Activated CD4-positive, alpha-beta T cell treated with anti-CD3 and anti-CD28 coated beads for 36 hours (primary cell): ENCODE measurements at regions not wholly inside any gene's neighbourhood (a gene's known extent, or its start where the extent isn't known, plus 50 kb on each side); places are given as distances from the start of the nearest gene placed in this dataset.

Experiments
- ATAC-seq: fragments of 200-7000 bp; cut with Tn5 transposase; one replicate; pipeline ENCODE4 v1.10.0; 2021; ENCODE audit warnings: mild to moderate bottlenecking, moderate library complexity
- CTCF ChIA-PET: fragments of 350-600 bp; sonication (Branson Sonifier 250); formaldehyde crosslinking; loops from one replicate; lab custom pipeline; 2021; ENCODE audit warnings: antibody characterized with exemption; lab: Charles Lee
- POLR2A ChIA-PET: fragments of 350-600 bp; sonication (Branson Sonifier 250); formaldehyde crosslinking; loops from one replicate; lab custom pipeline; 2021; ENCODE audit warnings: antibody characterized with exemption, inconsistent platforms; lab: Charles Lee
- DNase-seq: peaks from one replicate; pipeline ENCODE4 v3.0.0-alpha.2; 2020
- H3K27ac Mint-ChIP-seq: one replicate; pipeline ENCODE4 v1.8.0; 2021; ENCODE audit warnings: mixed read lengths
- H3K27me3 Mint-ChIP-seq: one replicate; pipeline ENCODE4 v1.8.0; 2021; ENCODE audit warnings: mixed read lengths
- H3K36me3 Mint-ChIP-seq: one replicate; pipeline ENCODE4 v1.8.0; 2021; ENCODE audit warnings: low read depth, mixed read lengths
- H3K4me1 Mint-ChIP-seq: one replicate; pipeline ENCODE4 v1.8.0; 2021; ENCODE audit warnings: mixed read lengths
- H3K4me3 Mint-ChIP-seq: one replicate; pipeline ENCODE4 v1.8.0; 2021; ENCODE audit warnings: mild to moderate bottlenecking, moderate library complexity, mixed read lengths
- H3K9me3 Mint-ChIP-seq: one replicate; pipeline ENCODE4 v1.8.0; 2021; ENCODE audit warnings: low read depth, mixed read lengths
- intact Hi-C, 2 experiments: fragments of 100-400 bp; cut with DNase I in 1 of 2; cut with micrococcal nuclease in 1 of 2; formaldehyde crosslinking; loops; one replicate each; pipeline versions ENCODE4 v1.14.2 to v1.15.1; 2022 to 2024; cut with DNase I, micrococcal nuclease

GRCh38 chr11:100563541-100564280 lies 123.4 kb upstream of the ARHGAP42 start:
- Mint-ChIP-seq H3K27ac (no peak overlapping the region), H3K4me3 (no peak overlapping the region), H3K9me3 (peaks cover 2% of the 10 kb centered on the region), H3K4me1 (no peaks in the 10 kb centered on the region), H3K27me3 (peaks cover 3% of the 10 kb centered on the region), H3K36me3 (no peaks in the 10 kb centered on the region)
- intact Hi-C loops = no loop called here
- ATAC-seq = no peak
- DNase-seq = no peak
- POLR2A ChIA-PET = no interaction called here
- CTCF ChIA-PET = no interaction called here

DNA sequence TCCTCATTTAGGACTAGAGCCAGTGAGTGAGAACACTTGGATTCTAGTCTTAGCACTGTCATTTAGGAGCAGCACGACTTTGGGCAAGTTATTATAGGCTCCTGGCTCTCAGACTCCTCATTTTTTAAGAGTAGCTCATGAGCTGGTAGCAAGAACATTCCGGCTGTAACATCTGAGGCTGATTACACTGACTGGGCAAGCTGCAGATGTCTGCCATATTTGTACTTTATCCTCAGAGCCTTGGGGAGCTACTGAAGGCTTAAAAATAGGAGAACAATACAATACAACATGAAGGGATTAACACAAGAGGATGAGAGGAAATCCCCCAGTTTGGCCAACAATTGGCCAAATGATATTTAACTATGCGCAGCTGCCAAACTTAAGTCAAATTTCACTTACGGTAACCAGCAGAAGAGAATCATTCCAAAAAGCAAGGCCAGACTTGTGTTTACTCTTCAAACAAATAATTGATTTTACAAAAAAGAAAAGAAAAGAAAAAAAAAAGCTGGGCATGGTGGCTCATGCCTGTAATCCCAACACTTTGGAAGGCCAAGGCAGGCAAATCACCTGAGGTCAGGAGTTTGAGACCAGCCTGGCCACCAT lies 113.1 kb upstream of the ARHGAP42 start:
- DNase-seq (no peak), ATAC-seq (no peak)
- POLR2A ChIA-PET = no interaction called here
- H3K27ac Mint-ChIP-seq = no peak overlapping the region
- peaks cover 2% of the 10 kb centered on the region for H3K27me3 Mint-ChIP-seq
- H3K36me3 Mint-ChIP-seq = no peaks in the 10 kb centered on the region
- H3K9me3 Mint-ChIP-seq = no peaks in the 10 kb centered on the region
- intact Hi-C loops = loop anchor here (10.0 kb wide), 2 partner anchors 281 to 1271 kb away; no protein-coding TSS in a partner anchor
- CTCF ChIA-PET = no interaction called here
- no peaks in the 10 kb centered on the region for H3K4me1 Mint-ChIP-seq
- no peak overlapping the region for H3K4me3 Mint-ChIP-seq

GRCh38 chr11:100574894-100575769 lies 112.0 kb upstream of the ARHGAP42 start:
- Mint-ChIP-seq H3K9me3 (no peaks in the 10 kb centered on the region), H3K27ac (no peak overlapping the region), H3K36me3 (no peaks in the 10 kb centered on the region), H3K4me1 (no peaks in the 10 kb centered on the region), H3K27me3 (peaks cover 2% of the 10 kb centered on the region), H3K4me3 (no peak overlapping the region)
- no peak for ATAC-seq
- intact Hi-C loops = loop anchor here (5.0 to 10.0 kb wide), 3 partner anchors 280 to 1432 kb away; no protein-coding TSS in a partner anchor
- ChIA-PET CTCF (no interaction called here), POLR2A (no interaction called here)
- DNase-seq = no peak

DNA sequence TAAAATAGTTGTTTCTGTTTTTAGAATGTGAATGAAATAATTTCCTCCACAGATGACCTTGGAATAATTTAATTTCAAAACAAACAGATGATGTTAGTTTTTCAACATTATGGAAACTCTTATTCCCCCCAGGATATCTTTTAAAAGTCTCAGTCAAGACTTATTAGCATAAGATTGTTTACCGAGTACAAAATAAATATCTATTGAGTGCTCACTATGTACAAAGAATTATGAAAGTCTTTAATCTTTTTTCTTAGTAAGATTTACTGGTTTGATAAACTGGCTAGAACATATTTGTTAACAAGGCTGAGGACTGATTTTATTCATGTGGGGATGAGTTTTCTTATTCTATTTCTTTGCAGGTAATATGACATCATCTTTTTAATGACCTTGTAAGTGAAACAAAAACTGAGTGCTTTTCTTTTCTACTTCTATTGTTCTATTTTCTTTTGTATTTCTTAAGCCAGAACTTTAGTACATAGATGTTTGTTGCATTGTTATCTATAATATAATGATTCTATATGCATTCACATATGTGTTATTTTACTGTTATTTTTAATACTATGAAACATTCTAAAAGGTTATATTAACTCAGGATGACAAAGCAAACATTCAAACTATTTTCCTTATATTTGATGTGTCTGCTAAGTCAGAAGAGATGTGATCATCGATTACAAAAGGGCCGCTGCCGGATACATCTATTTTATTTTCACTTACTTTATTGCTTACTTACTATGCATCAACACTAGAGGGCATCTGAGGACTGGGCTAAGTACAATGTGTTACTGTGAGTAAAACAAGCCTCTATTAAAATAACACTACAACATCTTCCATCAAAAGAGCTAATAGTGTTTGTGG lies 111.0 kb upstream of the ARHGAP42 start:
- DNase-seq (peak; percentile 24), ATAC-seq (no peak)
- H3K4me3 Mint-ChIP-seq = no peak overlapping the region
- no peak overlapping the region for H3K27ac Mint-ChIP-seq
- ChIA-PET CTCF (interaction anchor here (0.6 to 1.4 kb wide), 5 partner anchors 14 to 355 kb away, joined by 3 to 5 read pairs (median 4); no protein-coding TSS in a partner anchor), POLR2A (no interaction called here)
- peaks cover 2% of the 10 kb centered on the region for H3K27me3 Mint-ChIP-seq
- no peaks in the 10 kb centered on the region for H3K9me3 Mint-ChIP-seq
- no peaks in the 10 kb centered on the region for H3K4me1 Mint-ChIP-seq
- no peaks in the 10 kb centered on the region for H3K36me3 Mint-ChIP-seq
- intact Hi-C loops = loop anchor here (1.0 to 10.0 kb wide), 5 partner anchors 279 to 1431 kb away; no protein-coding TSS in a partner anchor

DNA sequence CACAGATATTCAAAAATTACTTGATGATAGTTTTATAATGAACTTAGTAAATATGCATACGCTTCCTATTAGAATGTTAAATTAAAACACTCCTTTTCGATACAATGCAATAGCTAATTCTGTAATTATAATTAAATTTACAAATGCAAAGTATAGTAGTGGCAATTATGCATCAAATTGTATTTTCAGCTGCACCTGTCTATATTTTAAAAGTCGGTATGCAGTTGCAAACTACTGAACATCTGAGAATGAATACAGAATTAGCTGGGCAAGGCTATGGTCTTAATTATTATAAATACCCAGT lies 110.4 kb upstream of the ARHGAP42 start:
- ATAC-seq (no peak), DNase-seq (no peak)
- Mint-ChIP-seq H3K9me3 (no peaks in the 10 kb centered on the region), H3K36me3 (no peaks in the 10 kb centered on the region), H3K27me3 (peaks cover 2% of the 10 kb centered on the region), H3K4me1 (no peaks in the 10 kb centered on the region), H3K4me3 (no peak overlapping the region), H3K27ac (no peak overlapping the region)
- ChIA-PET CTCF (interaction anchor here (0.6 to 1.4 kb wide), 6 partner anchors 14 to 354 kb away, joined by 3 to 5 read pairs (median 4); no protein-coding TSS in a partner anchor), POLR2A (no interaction called here)
- intact Hi-C loops = loop anchor here (1.0 to 10.0 kb wide), 5 partner anchors 278 to 1431 kb away; no protein-coding TSS in a partner anchor

DNA sequence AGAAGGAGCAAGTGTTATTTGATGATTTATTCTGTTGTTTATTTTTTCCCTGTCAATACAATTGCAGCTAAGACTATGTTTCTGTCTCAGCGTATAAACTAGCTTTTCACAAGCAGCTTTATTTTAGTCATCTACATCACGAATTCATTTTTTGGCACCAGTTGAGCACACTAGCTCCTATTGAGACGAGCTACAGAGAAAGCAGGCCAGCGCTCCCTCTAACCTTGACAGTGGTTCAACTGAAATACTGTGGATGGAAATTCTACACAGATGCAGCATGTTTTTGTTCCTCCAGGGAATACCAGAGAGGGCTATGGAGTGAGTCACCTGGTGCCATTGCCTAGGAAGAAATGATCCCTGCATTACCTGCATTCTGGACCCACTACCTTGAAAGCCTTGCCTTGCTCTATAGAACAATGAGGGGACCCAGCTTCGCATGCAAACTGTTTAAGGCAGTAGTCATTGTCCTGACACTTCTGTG lies 108.2 kb upstream of the ARHGAP42 start:
- Mint-ChIP-seq H3K27me3 (peaks cover 2% of the 10 kb centered on the region), H3K9me3 (no peaks in the 10 kb centered on the region), H3K36me3 (no peaks in the 10 kb centered on the region), H3K27ac (no peak overlapping the region), H3K4me3 (no peak overlapping the region), H3K4me1 (no peaks in the 10 kb centered on the region)
- ATAC-seq = no peak
- CTCF ChIA-PET = interaction anchor here (0.6 kb wide), 1 partner anchor 518 kb away, joined by 3 read pairs; no protein-coding TSS in a partner anchor
- no peak for DNase-seq
- intact Hi-C loops = loop anchor here (5.0 to 10.0 kb wide), 3 partner anchors 276 to 1428 kb away; no protein-coding TSS in a partner anchor
- POLR2A ChIA-PET = no interaction called here

DNA sequence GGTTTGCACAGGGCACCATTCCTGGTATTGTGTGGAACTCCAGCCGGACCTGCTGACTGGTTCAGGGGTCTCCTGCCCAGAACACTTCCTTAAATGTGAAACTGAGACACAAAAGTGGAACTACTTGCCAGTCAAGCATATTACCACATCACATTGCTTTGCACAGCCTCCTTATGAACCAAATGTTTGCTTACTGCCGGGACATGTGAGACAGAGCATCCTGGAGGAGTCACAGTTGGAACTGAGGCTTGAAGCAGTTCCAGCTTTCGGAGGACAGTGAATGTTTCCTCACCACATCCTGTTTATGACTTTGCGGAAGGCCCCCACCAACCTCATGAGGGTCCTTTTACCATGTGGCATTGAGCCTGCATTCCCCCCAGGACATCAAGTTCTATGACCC lies 105.8 kb upstream of the ARHGAP42 start:
- ATAC-seq (no peak), DNase-seq (no peak)
- ChIA-PET CTCF (no interaction called here), POLR2A (no interaction called here)
- H3K27me3 Mint-ChIP-seq = peaks cover 2% of the 10 kb centered on the region
- intact Hi-C loops = no loop called here
- H3K27ac Mint-ChIP-seq = no peak overlapping the region
- H3K36me3 Mint-ChIP-seq = no peaks in the 10 kb centered on the region
- no peaks in the 10 kb centered on the region for H3K9me3 Mint-ChIP-seq
- H3K4me3 Mint-ChIP-seq = no peak overlapping the region
- no peaks in the 10 kb centered on the region for H3K4me1 Mint-ChIP-seq

DNA sequence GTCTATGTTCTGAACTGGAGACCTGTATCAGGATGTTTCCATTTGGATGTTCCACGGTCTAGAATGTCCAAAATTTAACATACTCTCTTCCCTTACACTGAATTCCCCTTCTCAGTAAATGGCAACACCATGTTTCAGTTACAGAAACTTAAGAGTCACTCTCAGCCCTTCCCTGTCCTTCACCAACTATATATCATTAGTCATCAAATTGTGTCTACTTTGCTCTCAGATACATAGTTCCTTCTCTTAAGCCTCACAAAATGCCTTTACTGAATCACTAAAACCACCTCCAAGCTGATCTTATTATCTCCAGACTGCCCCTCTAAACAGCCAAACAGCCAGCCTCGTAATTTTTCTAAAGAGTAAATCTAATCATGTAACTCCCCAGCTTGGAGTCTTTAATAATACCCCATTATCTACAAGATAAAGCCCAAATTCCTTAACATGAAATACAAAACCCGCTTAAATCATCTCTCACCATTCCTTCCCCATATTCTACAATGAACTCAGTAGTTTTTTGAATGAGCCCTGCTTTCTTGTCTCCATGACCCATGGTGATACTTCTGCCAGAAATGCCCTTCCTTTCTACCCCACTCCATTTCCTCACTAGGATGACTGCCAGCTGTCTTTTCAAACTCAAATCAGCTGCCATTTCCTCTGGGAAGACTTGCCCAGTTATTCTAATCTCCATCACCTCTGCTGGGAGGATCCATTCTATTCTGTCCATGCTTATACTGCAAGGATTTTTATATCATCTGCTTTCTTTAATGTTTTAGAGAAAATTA lies 102.7 kb upstream of the ARHGAP42 start:
- Mint-ChIP-seq H3K9me3 (no peaks in the 10 kb centered on the region), H3K4me3 (no peak overlapping the region), H3K36me3 (no peaks in the 10 kb centered on the region), H3K27ac (no peak overlapping the region), H3K27me3 (no peaks in the 10 kb centered on the region), H3K4me1 (no peaks in the 10 kb centered on the region)
- ChIA-PET CTCF (interaction anchor here (0.7 to 1.2 kb wide), 2 partner anchors 10 to 53 kb away, joined by 3 read pairs; no protein-coding TSS in a partner anchor), POLR2A (no interaction called here)
- ATAC-seq (no peak), DNase-seq (no peak)
- intact Hi-C loops = no loop called here

GRCh38 chr11:100585728-100586127 lies 101.4 kb upstream of the ARHGAP42 start:
- ATAC-seq (no peak), DNase-seq (no peak)
- ChIA-PET POLR2A (no interaction called here), CTCF (no interaction called here)
- H3K27me3 Mint-ChIP-seq = no peaks in the 10 kb centered on the region
- intact Hi-C loops = no loop called here
- no peak overlapping the region for H3K27ac Mint-ChIP-seq
- H3K36me3 Mint-ChIP-seq = no peaks in the 10 kb centered on the region
- H3K4me3 Mint-ChIP-seq = no peak overlapping the region
- no peaks in the 10 kb centered on the region for H3K4me1 Mint-ChIP-seq
- no peaks in the 10 kb centered on the region for H3K9me3 Mint-ChIP-seq

GRCh38 chr11:100586361-100587101 lies 100.6 kb upstream of the ARHGAP42 start:
- no peaks in the 10 kb centered on the region for H3K27me3 Mint-ChIP-seq
- no peaks in the 10 kb centered on the region for H3K4me1 Mint-ChIP-seq
- CTCF ChIA-PET = no interaction called here
- POLR2A ChIA-PET = no interaction called here
- H3K36me3 Mint-ChIP-seq = no peaks in the 10 kb centered on the region
- ATAC-seq (no peak), DNase-seq (no peak)
- no peaks in the 10 kb centered on the region for H3K9me3 Mint-ChIP-seq
- H3K4me3 Mint-ChIP-seq = no peak overlapping the region
- H3K27ac Mint-ChIP-seq = no peak overlapping the region
- intact Hi-C loops = no loop called here
